Lung (tissue), 11 donors: ENCODE measurements at regions not wholly inside any gene's neighbourhood (a gene's known extent, or its start where the extent isn't known, plus 50 kb on each side); places are given as distances from the start of the nearest gene placed in this dataset.
A peak's percentile ranks its signal among the peaks of the same experiment; 100 is the strongest.

Experiments
- ATAC-seq: fragments of 200-7000 bp; cut with Tn5 transposase; one replicate; pipeline ENCODE4 v1.9.1; 2020; ENCODE audit warnings: moderate number of reproducible peaks; ENCODE audit not compliant: insufficient read depth, low FRiP score
- DNase-seq, 3 donors: peaks; one replicate each; pipeline ENCODE4 v3.0.0-alpha.2; 2013 to 2017
- H3K27ac ChIP-seq, 2 donors: one replicate each; pipeline ENCODE4 v1.5.1; 2013; ENCODE audit warnings: mild to moderate bottlenecking in 2 of 2, moderate library complexity in 2 of 2, control low read depth in 1 of 2, inconsistent platforms in 1 of 2, low read depth in 1 of 2, low read length in 1 of 2
- H3K27me3 ChIP-seq, 3 donors: one replicate each; pipeline ENCODE4 v1.5.1; 2013; ENCODE audit warnings: low read length in 2 of 3; ENCODE audit not compliant: control insufficient read depth in 3 of 3, insufficient read depth in 3 of 3
- H3K36me3 ChIP-seq, 4 donors: one replicate each; pipeline ENCODE4 v1.5.1; 2013; ENCODE audit warnings: low read length in 4 of 4, mild to moderate bottlenecking in 1 of 4, moderate library complexity in 1 of 4; ENCODE audit not compliant: control insufficient read depth in 4 of 4, insufficient read depth in 4 of 4
- H3K4me1 ChIP-seq, 5 donors: one replicate each; pipeline ENCODE4 v1.5.1; 2013; ENCODE audit warnings: low read length in 5 of 5, mild to moderate bottlenecking in 2 of 5, moderate library complexity in 1 of 5; ENCODE audit not compliant: control insufficient read depth in 5 of 5, insufficient read depth in 5 of 5
- H3K4me3 ChIP-seq: one replicate; pipeline ENCODE4 v1.5.1; 2013; ENCODE audit warnings: mild to moderate bottlenecking, control low read depth, moderate library complexity
- H3K9ac ChIP-seq, 2 donors: one replicate each; pipeline ENCODE4 v1.5.1; 2013; ENCODE audit warnings: low read length in 2 of 2, control low read depth in 1 of 2; ENCODE audit not compliant: insufficient read depth in 1 of 2
- H3K9me3 ChIP-seq, 4 donors: one replicate each; pipeline ENCODE4 v1.5.1; 2013; ENCODE audit warnings: low read length in 3 of 4, mild to moderate bottlenecking in 1 of 4, moderate library complexity in 1 of 4; ENCODE audit not compliant: control insufficient read depth in 4 of 4, insufficient read depth in 3 of 4
- WGBS, 2 donors: extraction: QIAGEN DNeasy Blood & Tissue Kit; methylation state at CpG; one replicate each; pipeline ENCODE4 v1.1.7; 2013; 5-methylcytosine and 5-hydroxymethylcytosine counted together
- TF ChIP-seq, protein P1 (sequence below): IDR thresholded peaks from 2 replicates; pipeline ENCODE4 v1.5.1; 2012; ENCODE audit warnings: mild to moderate bottlenecking; ENCODE audit errors: control extremely low read depth, extremely low read depth
- donor health status: control.
- donor health status: control.
- donor health status: Bipolar disorder and iron deficiency.
- donor health status: healthy.
- donor health status: DM: yes; HTN: yes; CAD: no.

GRCh38 chr2:133682347-133682746, 114.1 kb upstream of the NCKAP5 start:
- Histone ChIP-seq H3K36me3 (no peaks in the 10 kb centered on the region), H3K27ac (no peak overlapping the region), H3K9ac (no peak overlapping the region), H3K9me3 (no peaks in the 10 kb centered on the region), H3K4me3 (no peak overlapping the region), H3K4me1 (peaks cover 0 to 5% (median 0%) of the 10 kb centered on the region in 5 donors), H3K27me3 (peaks cover 0 to 3% (median 0%) of the 10 kb centered on the region in 3 donors)
- DNase-seq (peak in 2 of 3 donors; percentile 46 to 49), ATAC-seq (no peak)
- TF ChIP-seq, protein P1, sequence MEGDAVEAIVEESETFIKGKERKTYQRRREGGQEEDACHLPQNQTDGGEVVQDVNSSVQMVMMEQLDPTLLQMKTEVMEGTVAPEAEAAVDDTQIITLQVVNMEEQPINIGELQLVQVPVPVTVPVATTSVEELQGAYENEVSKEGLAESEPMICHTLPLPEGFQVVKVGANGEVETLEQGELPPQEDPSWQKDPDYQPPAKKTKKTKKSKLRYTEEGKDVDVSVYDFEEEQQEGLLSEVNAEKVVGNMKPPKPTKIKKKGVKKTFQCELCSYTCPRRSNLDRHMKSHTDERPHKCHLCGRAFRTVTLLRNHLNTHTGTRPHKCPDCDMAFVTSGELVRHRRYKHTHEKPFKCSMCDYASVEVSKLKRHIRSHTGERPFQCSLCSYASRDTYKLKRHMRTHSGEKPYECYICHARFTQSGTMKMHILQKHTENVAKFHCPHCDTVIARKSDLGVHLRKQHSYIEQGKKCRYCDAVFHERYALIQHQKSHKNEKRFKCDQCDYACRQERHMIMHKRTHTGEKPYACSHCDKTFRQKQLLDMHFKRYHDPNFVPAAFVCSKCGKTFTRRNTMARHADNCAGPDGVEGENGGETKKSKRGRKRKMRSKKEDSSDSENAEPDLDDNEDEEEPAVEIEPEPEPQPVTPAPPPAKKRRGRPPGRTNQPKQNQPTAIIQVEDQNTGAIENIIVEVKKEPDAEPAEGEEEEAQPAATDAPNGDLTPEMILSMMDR = no peak
- WGBS, 2 donors = 91% methylated on average over 1 of the region's 1 CpG

DNA sequence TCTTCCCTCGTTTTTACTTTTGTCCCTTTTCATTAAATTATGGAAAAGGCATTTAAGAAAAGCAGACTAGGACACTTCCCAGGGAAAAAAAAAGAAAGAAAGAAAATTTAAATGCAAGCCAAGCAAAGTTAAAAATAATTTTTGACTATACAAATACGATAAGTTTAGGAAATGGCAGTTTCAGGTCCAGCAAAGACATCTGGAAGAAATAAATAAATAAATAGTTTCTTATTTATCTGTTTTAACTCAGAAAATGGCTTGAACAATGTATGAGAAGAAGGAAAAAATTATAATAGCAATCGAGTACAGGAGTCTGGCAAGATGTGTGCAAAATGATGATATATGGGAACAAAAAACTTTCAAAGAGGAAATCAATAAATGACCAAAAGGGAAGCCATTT, 114.6 kb upstream of the NCKAP5 start:
- DNase-seq (peak in 1 of 3 donors; percentile 34), ATAC-seq (no peak)
- Histone ChIP-seq H3K4me1 (peaks cover 0 to 5% (median 0%) of the 10 kb centered on the region in 5 donors), H3K27me3 (peaks cover 0 to 3% (median 0%) of the 10 kb centered on the region in 3 donors), H3K36me3 (no peaks in the 10 kb centered on the region), H3K9ac (no peak overlapping the region), H3K9me3 (no peaks in the 10 kb centered on the region), H3K27ac (no peak overlapping the region), H3K4me3 (no peak overlapping the region)
- 49 to 65% methylated on average over 3 of the region's 3 CpGs for WGBS, 2 donors
- TF ChIP-seq, protein P1 = no peak

- Histone ChIP-seq H3K36me3 (no peaks in the 10 kb centered on the region), H3K4me3 (no peak overlapping the region), H3K9ac (no peak overlapping the region), H3K27ac (no peak overlapping the region), H3K4me1 (peaks cover 0 to 10% (median 0%) of the 10 kb centered on the region in 5 donors), H3K27me3 (peaks cover 0 to 3% (median 0%) of the 10 kb centered on the region in 3 donors), H3K9me3 (no peaks in the 10 kb centered on the region)
- TF ChIP-seq, protein P1 = no peak
- DNase-seq = no peak
- ATAC-seq = no peak
- 88 to 92% methylated on average over 2 of the region's 2 CpGs for WGBS, 2 donors
Measured at GRCh38 chr2:133685636-133686215, 117.5 kb upstream of the NCKAP5 start.

DNA sequence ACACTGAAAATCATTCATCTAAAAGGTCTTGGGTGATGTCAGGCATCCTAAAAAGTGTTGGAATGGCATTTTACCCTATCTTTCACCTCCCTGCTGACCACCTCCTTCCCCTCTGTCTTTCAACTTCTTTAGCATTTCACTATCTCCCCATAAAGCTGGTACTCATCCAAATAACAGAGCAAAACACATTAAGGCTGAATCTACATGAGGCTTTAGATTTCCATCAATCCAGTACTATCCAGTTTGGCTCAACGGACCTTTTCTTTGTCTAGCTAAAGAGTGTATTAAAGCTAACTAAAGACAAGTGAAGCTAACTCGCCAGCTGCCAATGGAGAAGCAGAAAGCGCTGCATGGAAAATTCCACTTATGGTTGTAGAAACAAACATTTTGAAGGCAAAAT, 122.5 kb upstream of the NCKAP5 start:
- Histone ChIP-seq H3K4me1 (peaks cover 0 to 13% (median 0%) of the 10 kb centered on the region in 5 donors), H3K4me3 (no peak overlapping the region), H3K9me3 (peaks cover 0 to 3% (median 0%) of the 10 kb centered on the region in 4 donors), H3K9ac (no peak overlapping the region), H3K27ac (no peak overlapping the region), H3K36me3 (no peaks in the 10 kb centered on the region), H3K27me3 (no peaks in the 10 kb centered on the region)
- peak; percentile 17 to 88 (median 87) for DNase-seq
- TF ChIP-seq, protein P1 = no peak
- no peak for ATAC-seq
- 65 to 72% methylated on average over 3 of the region's 3 CpGs for WGBS, 2 donors
